ENCODE measurements at regions not wholly inside any gene's neighbourhood (a gene's known extent, or its start where the extent isn't known, plus 50 kb on each side); places are given as distances from the start of the nearest gene placed in this dataset.

DNA sequence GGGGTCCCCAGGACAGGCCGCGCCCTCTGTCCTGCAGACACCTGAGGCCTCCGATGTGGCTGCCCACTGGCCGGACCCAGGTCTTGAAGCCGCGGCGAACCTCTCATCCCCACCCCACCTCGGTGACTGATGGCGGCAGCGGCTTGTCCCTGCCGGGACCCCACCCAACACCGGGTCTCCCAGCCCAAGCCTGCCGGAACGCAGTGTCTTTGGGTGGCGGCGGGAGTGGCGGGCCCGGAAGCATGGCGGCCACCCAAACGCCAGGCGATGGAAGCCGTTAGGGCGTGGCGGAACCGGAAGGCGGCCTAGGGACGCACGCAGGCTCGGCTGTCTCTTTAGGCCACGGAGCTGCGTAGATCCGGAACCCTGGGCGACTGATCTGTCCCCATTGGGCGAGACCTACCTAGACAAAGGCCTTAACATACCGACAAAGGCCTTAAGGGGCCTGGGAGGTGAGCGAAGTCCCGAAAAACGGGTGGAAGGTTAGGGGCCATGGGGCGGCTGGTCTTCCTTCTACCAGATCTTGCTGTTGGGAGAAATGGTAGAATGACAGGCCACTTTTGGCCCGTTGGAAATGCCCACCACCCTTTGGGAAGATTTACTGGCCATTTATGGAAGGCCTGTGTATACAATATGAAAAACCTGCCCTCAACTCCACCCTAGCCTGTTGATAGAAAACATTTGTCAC is 94.6 kb upstream of the SMC2 start:
- no peak for DNase-seq (ENCODE audit: low read depth in 4 of 4, low spot score in 3 of 4)

DNA sequence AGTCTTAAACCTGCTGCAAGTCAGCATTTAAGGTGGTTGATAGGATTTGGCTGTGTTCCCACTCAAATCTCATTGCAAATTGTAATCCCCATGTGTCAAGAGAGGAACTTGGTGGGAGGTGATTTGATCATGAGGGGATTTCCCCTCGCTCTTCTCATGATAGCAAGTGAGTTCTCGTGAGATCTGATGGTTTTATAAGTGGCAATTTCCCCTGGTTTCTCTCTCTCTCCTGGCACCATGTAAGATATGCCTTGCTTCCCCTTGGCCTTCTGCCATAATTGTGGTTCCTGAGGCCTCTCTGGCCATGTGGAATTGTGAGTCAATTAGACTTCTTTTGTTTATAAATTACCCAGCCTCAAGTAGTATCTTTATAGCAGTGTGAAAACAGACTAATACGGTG is 84.3 kb upstream of the SMC2 start:
- DNase-seq (ENCODE audit: low read depth in 4 of 4, low spot score in 3 of 4), result no peak

DNA sequence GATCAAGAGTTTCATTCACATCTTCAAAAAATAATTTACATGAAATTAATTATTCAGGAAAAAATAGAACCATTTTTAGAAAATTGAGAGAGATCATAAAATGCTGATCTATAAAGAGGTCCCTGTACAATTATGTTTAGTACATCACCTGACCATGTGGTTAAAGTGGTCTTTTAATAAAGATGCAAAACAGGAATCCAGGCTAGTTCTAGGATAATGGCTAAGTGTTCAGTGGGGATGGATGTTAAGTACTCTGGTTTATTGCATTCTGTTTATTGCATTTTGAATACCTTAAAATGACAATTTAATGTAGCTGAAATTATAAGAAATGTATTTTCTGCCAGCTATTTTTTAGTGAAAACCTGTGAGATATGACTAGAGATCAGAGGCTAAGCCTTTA is 72.0 kb upstream of the SMC2 start:
- no peak for DNase-seq (ENCODE audit: low read depth in 4 of 4, low spot score in 3 of 4)

DNA sequence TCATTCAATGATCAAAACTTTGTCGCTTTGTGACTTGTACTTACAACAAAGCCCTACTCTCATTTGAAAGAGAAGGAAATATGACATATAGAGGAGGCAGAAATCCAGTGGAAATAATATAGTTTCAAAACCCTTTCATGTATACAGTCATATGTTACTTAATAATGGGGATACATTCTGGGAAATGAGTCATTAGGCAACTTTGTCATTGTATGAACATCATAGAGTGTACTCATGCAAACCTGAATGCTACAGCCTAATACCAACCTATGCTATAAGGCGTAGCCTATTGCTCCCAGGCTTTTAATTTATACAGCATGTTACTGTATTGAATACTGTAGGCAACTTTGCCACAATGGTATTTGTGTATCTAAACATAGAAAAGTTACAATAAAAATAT is 69.0 kb upstream of the SMC2 start:
- no peak for DNase-seq (ENCODE audit: low read depth in 4 of 4, low spot score in 3 of 4)

DNA sequence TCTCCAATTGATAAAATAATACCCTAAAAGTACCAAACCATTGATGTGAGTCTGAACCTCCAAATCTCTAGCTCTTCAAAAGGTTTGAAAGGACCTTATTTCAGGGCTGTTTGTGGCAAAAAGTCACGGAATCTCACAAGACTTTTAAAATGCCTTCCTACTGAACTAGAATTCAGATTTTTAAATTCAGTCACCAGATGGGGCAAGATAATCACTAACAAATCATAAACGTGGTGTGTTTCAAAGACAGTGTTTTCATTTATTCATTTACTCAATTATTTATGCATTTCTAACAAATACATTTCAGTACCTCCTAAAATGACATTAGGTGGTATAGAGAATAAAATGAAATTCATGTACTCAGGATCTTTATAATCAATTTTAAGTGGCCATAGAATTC is 68.2 kb upstream of the SMC2 start:
- no peak for DNase-seq (ENCODE audit: low read depth in 4 of 4, low spot score in 3 of 4)

DNA sequence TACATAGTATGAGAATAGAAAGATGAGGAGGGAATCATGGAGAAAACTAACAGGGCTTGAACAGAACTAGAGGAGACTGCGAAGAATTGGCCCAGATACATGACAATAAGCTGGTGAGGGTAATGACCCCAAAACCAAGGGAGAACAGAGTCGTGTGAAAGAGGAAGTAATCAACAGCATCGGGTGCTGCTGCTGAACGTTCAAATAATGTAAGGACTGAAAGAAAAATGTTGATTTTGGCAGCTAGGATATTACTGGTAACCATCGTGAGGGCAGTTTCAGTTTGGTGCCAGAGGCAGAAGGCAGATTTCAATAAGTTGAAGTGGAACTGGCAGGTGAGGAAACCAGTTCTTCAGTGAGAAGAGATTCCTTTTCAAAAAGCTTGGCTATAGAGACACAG is 66.8 kb upstream of the SMC2 start:
- no peak for DNase-seq (ENCODE audit: low read depth in 4 of 4, low spot score in 3 of 4)

DNA sequence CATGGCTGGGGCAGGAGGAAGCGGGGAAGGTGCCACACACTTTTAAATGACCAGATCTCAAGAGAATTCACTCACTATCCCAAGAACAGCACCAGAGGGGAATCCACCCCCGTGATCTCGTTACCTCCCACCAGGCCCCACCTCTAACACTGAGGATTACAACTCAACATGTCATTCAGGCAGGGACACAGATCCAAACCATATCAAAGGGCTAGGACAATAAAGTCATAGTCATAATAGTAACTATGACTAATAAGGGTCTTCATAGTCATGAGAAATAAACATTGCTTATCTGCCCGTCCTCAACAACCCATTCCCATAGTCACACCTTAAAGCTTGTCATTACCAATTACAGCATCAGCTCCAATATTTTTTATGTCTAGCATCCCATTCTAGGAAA is 65.3 kb upstream of the SMC2 start:
- no peak for DNase-seq (ENCODE audit: low read depth in 4 of 4, low spot score in 3 of 4)
